HG03025 (cell line): ENCODE measurements at regions not wholly inside any gene's neighbourhood (a gene's known extent, or its start where the extent isn't known, plus 50 kb on each side); places are given as distances from the start of the nearest gene placed in this dataset.
"Not testable (repeated sequence)": the region's sequence is repeated elsewhere in the genome, so short reads cannot be mapped to it uniquely, and the experiment has no call there.

Experiments
- ATAC-seq: cut with Tn5 transposase; IDR thresholded peaks from one replicate; pipeline ENCODE4 v1.9.1; 2021; ENCODE audit warnings: mild to moderate bottlenecking, moderate library complexity; ENCODE audit not compliant: unreplicated experiment, low FRiP score

DNA sequence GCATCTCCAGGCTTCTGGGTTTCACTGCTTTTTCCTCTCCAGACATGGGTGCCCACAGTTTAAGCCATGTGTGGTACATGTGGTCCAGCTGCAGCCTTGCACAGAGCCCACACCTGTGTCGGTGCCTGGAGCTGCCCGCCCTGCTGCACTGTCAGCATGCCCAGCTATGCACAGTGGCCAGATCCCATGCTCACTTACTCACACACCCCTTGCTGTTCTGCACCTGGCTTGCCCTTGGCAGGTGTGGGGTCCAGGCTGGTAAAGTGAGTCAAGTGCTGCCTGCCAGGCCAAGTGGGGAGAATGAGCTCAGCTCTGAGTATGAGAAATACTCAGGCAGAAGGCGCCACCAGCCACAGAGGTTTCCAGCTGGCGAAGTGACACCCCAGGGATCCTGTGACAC lies 739.9 kb downstream of the CDH11 start:
- no peak for ATAC-seq

GRCh38 chr16:64380751-64381150 lies 741.1 kb downstream of the CDH11 start:
- ATAC-seq: no peak

DNA sequence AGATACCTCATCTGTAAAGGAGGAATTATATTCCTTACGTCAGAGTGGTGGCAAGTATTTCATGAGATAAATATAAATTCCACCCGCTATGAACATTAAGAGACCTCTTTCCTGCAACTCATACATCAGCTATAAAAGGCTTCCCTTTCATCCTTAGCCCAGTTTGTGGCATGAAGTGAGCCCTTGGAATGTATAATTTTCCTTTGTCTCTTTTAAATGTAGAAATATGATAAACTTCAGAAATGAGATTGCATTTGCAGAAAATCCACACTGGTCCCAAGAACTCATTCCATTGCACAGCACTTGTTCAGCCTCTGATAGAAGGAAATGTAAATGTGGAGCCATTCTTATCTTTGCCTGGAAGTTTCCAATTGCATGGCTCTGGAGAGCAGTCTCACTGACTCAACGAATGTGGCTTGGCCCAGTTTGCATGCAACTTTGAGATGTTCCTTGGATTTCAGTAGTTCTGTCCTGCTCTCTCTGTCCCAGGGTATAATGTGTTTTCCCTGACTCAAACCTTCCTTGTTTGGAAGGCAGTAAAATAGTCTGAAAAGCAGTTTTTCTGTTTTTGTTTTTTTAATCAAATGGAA lies 746.4 kb downstream of the CDH11 start:
- ATAC-seq: no peak

GRCh38 chr16:64370112-64370511 lies 751.8 kb downstream of the CDH11 start:
- ATAC-seq: no peak

DNA sequence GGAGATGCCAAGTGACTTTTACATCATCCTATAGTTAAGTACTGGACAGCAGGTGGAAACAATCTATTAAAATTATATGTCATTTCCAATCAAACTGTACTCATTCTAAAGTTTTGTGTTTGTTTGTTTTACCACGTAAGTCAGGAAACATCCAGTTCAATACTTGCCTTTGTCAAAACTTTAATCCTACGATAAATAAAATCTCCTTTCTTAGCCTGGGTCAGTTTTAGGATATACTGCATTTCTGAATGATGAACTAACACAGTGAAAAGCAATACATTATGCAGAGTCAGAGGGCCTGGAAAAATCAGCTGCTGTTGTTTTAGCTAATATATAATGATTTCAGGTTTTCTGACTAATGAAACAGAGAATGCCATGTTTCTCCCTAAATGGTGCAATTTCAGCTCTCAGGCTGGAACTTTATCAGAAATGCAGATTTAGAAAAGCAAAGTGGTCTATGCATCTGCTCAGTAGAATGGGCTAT lies 756.4 kb downstream of the CDH11 start:
- ATAC-seq: no peak

GRCh38 chr16:64364894-64365293 lies 757.0 kb downstream of the CDH11 start:
- no peak for ATAC-seq

GRCh38 chr16:64364416-64364815 lies 757.4 kb downstream of the CDH11 start:
- ATAC-seq: no peak

DNA sequence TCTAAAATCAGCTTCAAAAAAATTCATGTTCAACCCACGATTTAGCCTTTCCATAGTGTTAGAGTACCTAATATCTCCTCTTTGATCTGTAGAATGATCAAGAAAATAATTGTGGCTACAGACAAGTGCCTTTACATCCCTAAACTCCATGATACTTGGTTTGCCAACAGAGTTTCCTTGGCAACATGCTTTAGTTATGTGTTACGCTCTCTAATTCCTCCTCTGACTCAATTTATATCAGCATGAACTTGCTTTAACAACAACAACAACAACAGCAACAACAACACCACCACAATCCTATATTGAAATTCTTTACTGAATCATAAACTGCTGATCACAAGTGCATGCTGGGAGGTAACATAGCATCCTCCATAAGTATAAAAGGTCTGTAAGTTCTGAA lies 757.8 kb downstream of the CDH11 start:
- ATAC-seq: no peak

DNA sequence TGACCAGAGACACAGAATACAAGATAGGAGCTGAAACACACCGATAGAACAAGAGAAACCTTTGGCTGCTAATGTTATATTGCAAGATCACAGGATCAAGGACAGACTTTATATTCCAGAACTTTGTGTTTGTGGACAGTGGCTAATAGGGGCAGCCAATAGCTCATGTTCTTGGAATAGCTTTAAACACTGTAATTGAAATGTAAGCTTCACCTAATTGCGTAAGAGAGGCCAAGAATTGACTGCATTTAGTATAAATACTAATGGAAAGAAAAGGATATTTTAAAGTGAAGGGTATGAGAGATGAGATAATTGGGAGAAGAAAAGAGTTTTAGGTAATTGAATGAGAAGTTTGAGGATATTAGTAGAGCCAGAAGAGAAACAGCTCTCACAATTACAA lies 758.8 kb downstream of the CDH11 start:
- no peak for ATAC-seq

GRCh38 chr16:64362193-64362592 lies 759.7 kb downstream of the CDH11 start:
- ATAC-seq: no peak

GRCh38 chr16:64361753-64362152 lies 760.1 kb downstream of the CDH11 start:
- ATAC-seq: no peak

DNA sequence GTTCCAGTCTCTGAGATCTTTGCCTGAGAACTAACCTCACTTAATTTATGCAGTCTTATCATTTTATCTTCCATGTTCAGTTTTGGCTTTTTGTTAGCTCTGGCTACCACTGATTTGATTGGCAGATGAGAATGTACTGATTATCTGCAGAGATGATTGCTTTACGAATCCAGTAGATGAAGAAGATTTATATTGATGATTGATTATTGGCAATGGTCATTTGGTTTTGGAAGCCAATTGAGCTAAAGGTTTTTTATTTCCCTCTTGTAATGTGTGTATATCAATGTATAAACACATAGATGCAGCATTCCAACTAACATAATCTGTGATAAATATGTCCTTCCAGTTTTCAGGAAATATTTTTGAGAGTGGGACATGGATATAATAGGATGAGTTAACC lies 763.6 kb downstream of the CDH11 start:
- no peak for ATAC-seq

DNA sequence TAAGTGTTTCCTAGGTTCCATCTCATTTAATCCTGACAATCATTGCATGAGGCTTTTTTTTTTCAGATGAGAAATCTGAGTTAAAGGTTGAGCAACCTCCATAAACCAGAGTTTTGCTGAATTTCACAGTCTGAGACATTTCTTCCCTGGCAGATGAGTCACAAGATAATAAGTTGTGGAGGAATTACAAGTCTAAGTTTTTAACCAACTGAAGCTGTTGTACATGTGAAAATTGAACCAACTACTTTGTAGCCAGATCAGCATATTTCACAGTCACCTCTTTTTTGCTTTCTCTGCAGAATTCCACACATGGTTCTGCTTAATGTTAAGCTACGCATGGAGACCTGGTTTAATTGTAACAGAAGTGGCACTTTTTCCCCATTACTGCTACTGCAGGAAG lies 765.6 kb downstream of the CDH11 start:
- ATAC-seq: no peak

- no peak for ATAC-seq
Observed at GRCh38 chr16:64352246-64352645, 769.6 kb downstream of the CDH11 start.

GRCh38 chr16:64351121-64351520 lies 770.7 kb downstream of the CDH11 start:
- no peak for ATAC-seq

DNA sequence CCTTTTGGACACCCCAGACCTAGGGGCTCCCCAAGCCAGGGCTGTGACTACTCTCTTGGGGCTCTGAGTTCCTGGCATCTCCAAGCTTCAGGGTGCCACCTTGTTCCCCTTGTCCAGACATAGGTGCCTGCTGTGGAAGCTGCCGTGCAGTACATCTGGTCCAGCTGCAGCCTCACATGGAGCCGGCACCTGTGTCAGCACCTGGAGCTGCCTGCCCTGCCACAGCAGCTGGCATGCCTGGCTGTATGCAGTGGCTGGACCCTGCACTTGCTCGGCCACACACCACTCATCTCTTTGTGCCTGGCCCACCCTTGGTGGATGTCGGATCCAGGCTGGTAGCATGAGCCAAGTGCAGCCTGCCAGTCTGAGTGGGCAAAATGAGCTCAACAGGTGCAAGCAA lies 775.8 kb downstream of the CDH11 start:
- ATAC-seq: no peak

DNA sequence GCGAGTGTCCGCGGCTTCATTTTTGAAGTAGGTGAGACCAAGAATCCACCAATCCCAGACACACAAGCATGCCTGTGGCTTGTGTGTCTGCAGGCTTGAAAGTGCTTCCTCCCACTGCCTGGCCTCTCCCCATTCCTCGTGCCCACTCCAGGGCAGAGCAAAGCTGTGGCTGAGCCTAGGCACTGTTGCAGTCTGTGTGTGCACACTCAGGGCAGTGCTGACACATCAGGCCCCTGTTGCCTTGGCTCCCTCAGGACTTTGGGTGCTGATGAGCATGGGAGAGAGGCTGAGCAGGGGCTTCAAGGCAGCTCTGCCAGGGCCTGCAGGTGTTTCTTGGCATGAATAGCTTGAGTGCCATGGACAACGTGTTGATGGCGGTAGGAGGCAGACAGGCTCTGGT lies 776.7 kb downstream of the CDH11 start:
- ATAC-seq: no peak

- not testable (repeated sequence) for ATAC-seq
Observed at GRCh38 chr16:64343820-64344443, 777.9 kb downstream of the CDH11 start.

DNA sequence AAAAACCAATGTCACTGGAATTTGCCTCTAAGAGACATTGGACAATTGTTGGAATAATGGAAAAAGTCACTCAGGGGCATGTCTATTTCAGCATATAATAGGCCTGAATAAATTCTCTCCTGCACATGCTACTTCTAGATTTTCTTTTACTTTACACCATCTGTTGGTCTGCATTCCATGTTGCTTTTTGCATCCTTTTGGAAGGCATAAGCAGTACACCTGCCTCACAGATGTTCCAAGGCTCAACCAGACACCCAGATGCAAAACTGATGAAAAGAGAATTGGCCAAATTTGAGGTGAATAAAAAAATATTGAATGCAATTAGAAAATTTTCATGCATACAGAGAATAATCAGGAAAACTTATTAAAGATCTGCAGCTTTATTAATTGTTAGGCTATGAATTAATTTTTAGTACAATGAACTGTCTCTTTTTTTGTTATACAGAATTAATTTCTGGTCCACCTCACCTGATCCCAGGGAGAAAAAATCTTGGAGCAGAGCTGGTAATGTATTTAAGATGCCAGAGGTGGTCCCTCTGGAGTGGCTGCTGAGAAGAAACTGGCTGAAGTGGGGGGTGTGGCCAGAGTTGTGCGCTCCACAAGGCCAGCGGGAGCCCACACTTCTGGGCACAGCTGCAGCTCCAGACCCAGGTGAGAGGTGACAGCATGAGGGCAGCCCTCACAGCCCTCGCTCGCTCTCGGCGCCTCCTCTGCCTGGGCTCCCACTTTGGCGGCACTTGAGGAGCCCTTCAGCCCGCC lies 778.6 kb downstream of the CDH11 start:
- no peak for ATAC-seq

DNA sequence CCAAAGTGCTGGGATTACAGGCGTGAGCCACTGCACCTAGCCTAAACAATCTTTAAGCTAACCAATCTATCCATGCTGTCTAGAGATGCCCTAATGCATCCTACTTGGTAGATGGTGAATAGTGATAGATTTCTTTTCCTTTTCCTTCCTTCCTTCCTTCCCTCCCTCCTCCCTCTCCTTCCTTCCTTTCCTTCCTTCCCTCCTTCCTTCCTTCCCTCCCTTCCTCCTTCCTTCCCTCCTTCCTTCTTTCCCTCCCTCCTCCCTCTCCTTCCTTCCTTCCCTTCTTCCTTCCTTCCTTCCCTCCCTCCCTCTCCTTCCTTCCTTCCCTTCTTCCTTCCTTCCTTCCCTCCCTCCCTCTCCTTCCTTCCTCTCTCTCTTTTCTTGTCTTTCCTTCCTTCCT lies 780.5 kb downstream of the CDH11 start:
- ATAC-seq: not testable (repeated sequence)

- ATAC-seq: no peak
Observed at GRCh38 chr16:64339052-64339770, 782.7 kb downstream of the CDH11 start.
